DND-41 (cell line): ENCODE measurements at regions not wholly inside any gene's neighbourhood (a gene's known extent, or its start where the extent isn't known, plus 50 kb on each side); places are given as distances from the start of the nearest gene placed in this dataset.

Experiments used
- EZH2 ChIP-seq: IDR thresholded peaks from 3 replicates; pipeline ENCODE4 v1.6.1; 2012; ENCODE audit warnings: borderline replicate concordance, low read depth, mild to moderate bottlenecking, moderate library complexity, low read length, inconsistent platforms; ENCODE audit not compliant: severe bottlenecking
- TF ChIP-seq, protein P1 (sequence below): IDR thresholded peaks from 2 replicates; pipeline ENCODE4 v1.5.1; 2012; ENCODE audit warnings: borderline replicate concordance, low read length, moderate library complexity, mild to moderate bottlenecking; ENCODE audit not compliant: poor library complexity, severe bottlenecking; ENCODE audit errors: extremely low read depth

DNA sequence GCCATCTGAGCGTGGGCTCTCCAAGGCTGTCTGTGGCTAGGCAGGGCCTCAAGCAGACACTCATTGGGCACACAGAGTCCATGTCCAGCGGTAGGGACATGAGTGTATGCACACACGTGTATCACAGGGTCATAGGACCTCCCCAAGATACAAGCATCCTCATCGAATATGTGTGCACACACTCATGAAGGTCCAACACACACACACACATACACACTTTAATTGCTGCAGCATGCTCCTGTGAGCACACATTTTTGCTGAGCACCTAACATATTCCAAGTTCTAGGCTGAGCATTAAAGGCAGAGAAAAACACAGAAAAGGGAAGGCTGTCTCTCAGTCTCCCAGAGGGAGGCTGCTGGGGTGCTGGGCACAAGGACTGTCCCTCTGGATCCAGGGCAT is 59.3 kb upstream of the TBX3 start:
- TF ChIP-seq, protein P1, sequence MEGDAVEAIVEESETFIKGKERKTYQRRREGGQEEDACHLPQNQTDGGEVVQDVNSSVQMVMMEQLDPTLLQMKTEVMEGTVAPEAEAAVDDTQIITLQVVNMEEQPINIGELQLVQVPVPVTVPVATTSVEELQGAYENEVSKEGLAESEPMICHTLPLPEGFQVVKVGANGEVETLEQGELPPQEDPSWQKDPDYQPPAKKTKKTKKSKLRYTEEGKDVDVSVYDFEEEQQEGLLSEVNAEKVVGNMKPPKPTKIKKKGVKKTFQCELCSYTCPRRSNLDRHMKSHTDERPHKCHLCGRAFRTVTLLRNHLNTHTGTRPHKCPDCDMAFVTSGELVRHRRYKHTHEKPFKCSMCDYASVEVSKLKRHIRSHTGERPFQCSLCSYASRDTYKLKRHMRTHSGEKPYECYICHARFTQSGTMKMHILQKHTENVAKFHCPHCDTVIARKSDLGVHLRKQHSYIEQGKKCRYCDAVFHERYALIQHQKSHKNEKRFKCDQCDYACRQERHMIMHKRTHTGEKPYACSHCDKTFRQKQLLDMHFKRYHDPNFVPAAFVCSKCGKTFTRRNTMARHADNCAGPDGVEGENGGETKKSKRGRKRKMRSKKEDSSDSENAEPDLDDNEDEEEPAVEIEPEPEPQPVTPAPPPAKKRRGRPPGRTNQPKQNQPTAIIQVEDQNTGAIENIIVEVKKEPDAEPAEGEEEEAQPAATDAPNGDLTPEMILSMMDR = no peak
- TF ChIP-seq EZH2 = no peak
